ENCODE measurements at regions not wholly inside any gene's neighbourhood (a gene's known extent, or its start where the extent isn't known, plus 50 kb on each side); places are given as distances from the start of the nearest gene placed in this dataset.

GRCh38 chr4:181085557-181085956, 1157.6 kb upstream of the TENM3 start:
- no peak overlapping the region for H3K4me2 ChIP-seq
- H3K4me1 ChIP-seq (ENCODE audit: low read depth, poor library complexity, severe bottlenecking): no peaks in the 10 kb centered on the region
- H3K27me3 ChIP-seq (ENCODE audit: insufficient read depth, low read depth): no peaks in the 10 kb centered on the region
- no peak overlapping the region for H2AFZ ChIP-seq (ENCODE audit: low read depth)
- TF ChIP-seq CTCF (conservative IDR thresholded peaks at IDR 0.05; ENCODE audit: low read depth, low read length): no peak
- H3K4me3 ChIP-seq (IDR thresholded peaks at IDR 0.05; ENCODE audit: insufficient read depth, low read depth, low read length): no peak overlapping the region
- H3K36me3 ChIP-seq (ENCODE audit: insufficient read depth): no peaks in the 10 kb centered on the region
- no peak overlapping the region for H3K9ac ChIP-seq
- no peaks in the 10 kb centered on the region for H3K79me2 ChIP-seq (ENCODE audit: insufficient read depth, low read depth)
- no peak overlapping the region for H3K27ac ChIP-seq
- no peaks in the 10 kb centered on the region for H4K20me1 ChIP-seq (ENCODE audit: insufficient read depth)

- Histone ChIP-seq H2AFZ (ENCODE audit: low read depth) (no peak overlapping the region), H3K9ac (no peak overlapping the region), H4K20me1 (ENCODE audit: insufficient read depth) (no peaks in the 10 kb centered on the region), H3K79me2 (ENCODE audit: insufficient read depth, low read depth) (no peaks in the 10 kb centered on the region), H3K27ac (no peak overlapping the region), H3K27me3 (ENCODE audit: insufficient read depth, low read depth) (no peaks in the 10 kb centered on the region), H3K4me1 (ENCODE audit: low read depth, poor library complexity, severe bottlenecking) (no peaks in the 10 kb centered on the region), H3K4me3 (IDR thresholded peaks at IDR 0.05; ENCODE audit: insufficient read depth, low read depth, low read length) (no peak overlapping the region), H3K4me2 (no peak overlapping the region), H3K36me3 (ENCODE audit: insufficient read depth) (no peaks in the 10 kb centered on the region)
- TF ChIP-seq CTCF (conservative IDR thresholded peaks at IDR 0.05; ENCODE audit: low read depth, low read length): no peak
Observed at GRCh38 chr4:181105487-181105886, 1137.7 kb upstream of the TENM3 start.

GRCh38 chr4:181106398-181106797, 1136.8 kb upstream of the TENM3 start:
- H3K79me2 ChIP-seq (ENCODE audit: insufficient read depth, low read depth): no peaks in the 10 kb centered on the region
- H3K4me1 ChIP-seq (ENCODE audit: low read depth, poor library complexity, severe bottlenecking): no peaks in the 10 kb centered on the region
- no peaks in the 10 kb centered on the region for H3K27me3 ChIP-seq (ENCODE audit: insufficient read depth, low read depth)
- no peak overlapping the region for H3K27ac ChIP-seq
- H2AFZ ChIP-seq (ENCODE audit: low read depth): no peak overlapping the region
- TF ChIP-seq CTCF (conservative IDR thresholded peaks at IDR 0.05; ENCODE audit: low read depth, low read length): no peak
- no peak overlapping the region for H3K4me2 ChIP-seq
- H3K4me3 ChIP-seq (IDR thresholded peaks at IDR 0.05; ENCODE audit: insufficient read depth, low read depth, low read length): no peak overlapping the region
- no peaks in the 10 kb centered on the region for H4K20me1 ChIP-seq (ENCODE audit: insufficient read depth)
- no peaks in the 10 kb centered on the region for H3K36me3 ChIP-seq (ENCODE audit: insufficient read depth)
- no peak overlapping the region for H3K9ac ChIP-seq

- Histone ChIP-seq H4K20me1 (ENCODE audit: insufficient read depth) (no peaks in the 10 kb centered on the region), H2AFZ (ENCODE audit: low read depth) (no peak overlapping the region), H3K27me3 (ENCODE audit: insufficient read depth, low read depth) (no peaks in the 10 kb centered on the region), H3K27ac (no peak overlapping the region), H3K79me2 (ENCODE audit: insufficient read depth, low read depth) (no peaks in the 10 kb centered on the region), H3K4me1 (ENCODE audit: low read depth, poor library complexity, severe bottlenecking) (no peaks in the 10 kb centered on the region), H3K9ac (no peak overlapping the region), H3K36me3 (ENCODE audit: insufficient read depth) (no peaks in the 10 kb centered on the region), H3K4me2 (no peak overlapping the region), H3K4me3 (IDR thresholded peaks at IDR 0.05; ENCODE audit: insufficient read depth, low read depth, low read length) (no peak overlapping the region)
- no peak for TF ChIP-seq CTCF (conservative IDR thresholded peaks at IDR 0.05; ENCODE audit: low read depth, low read length)
Observed at GRCh38 chr4:181108237-181108636, 1135.0 kb upstream of the TENM3 start.

GRCh38 chr4:181119186-181119585, 1124.0 kb upstream of the TENM3 start:
- no peak for TF ChIP-seq CTCF (conservative IDR thresholded peaks at IDR 0.05; ENCODE audit: low read depth, low read length)
- no peak overlapping the region for H2AFZ ChIP-seq (ENCODE audit: low read depth)
- H3K9ac ChIP-seq: no peak overlapping the region
- no peaks in the 10 kb centered on the region for H3K4me1 ChIP-seq (ENCODE audit: low read depth, poor library complexity, severe bottlenecking)
- no peaks in the 10 kb centered on the region for H3K79me2 ChIP-seq (ENCODE audit: insufficient read depth, low read depth)
- no peaks in the 10 kb centered on the region for H3K36me3 ChIP-seq (ENCODE audit: insufficient read depth)
- H3K4me3 ChIP-seq (IDR thresholded peaks at IDR 0.05; ENCODE audit: insufficient read depth, low read depth, low read length): no peak overlapping the region
- H3K27me3 ChIP-seq (ENCODE audit: insufficient read depth, low read depth): no peaks in the 10 kb centered on the region
- no peak overlapping the region for H3K4me2 ChIP-seq
- no peak overlapping the region for H3K27ac ChIP-seq
- no peaks in the 10 kb centered on the region for H4K20me1 ChIP-seq (ENCODE audit: insufficient read depth)

Data from KMS-11 (cell line).